Neural cell (in vitro differentiated cells): ENCODE measurements at regions not wholly inside any gene's neighbourhood (a gene's known extent, or its start where the extent isn't known, plus 50 kb on each side); places are given as distances from the start of the nearest gene placed in this dataset.
"Not testable (repeated sequence)": the region's sequence is repeated elsewhere in the genome, so short reads cannot be mapped to it uniquely, and the experiment has no call there.

Experiments
- H2AFZ ChIP-seq: fragments of 200-600, 300-800 bp; sonication (generic), shearing (Covaris generic); 2 replicates; pipeline ENCODE4 v1.6.0; 2014; ENCODE audit warnings: low read depth, mild to moderate bottlenecking, antibody characterized with exemption, low read length, moderate library complexity
- H3F3A ChIP-seq: fragments of 200-600 bp; shearing (Covaris generic); 2 replicates; pipeline ENCODE4 v1.6.1; 2016; ENCODE audit warnings: mild to moderate bottlenecking, moderate library complexity, mixed read lengths, antibody characterized with exemption, low read length; ENCODE audit not compliant: insufficient read depth, poor library complexity, severe bottlenecking
- H3K27ac ChIP-seq: fragments of 200-600, 300-800 bp; sonication (generic), shearing (Covaris generic); 2 replicates; pipeline ENCODE4 v1.5.1; 2014; ENCODE audit warnings: mild to moderate bottlenecking, low read length, moderate library complexity
- H3K27me3 ChIP-seq: fragments of 300-800, 200-600 bp; sonication (generic), shearing (Covaris generic); 2 replicates; pipeline ENCODE4 v1.6.0; 2014; ENCODE audit warnings: mild to moderate bottlenecking, low read depth, low read length, moderate library complexity; ENCODE audit not compliant: insufficient read depth
- H3K36me3 ChIP-seq: fragments of 300-800, 200-600 bp; sonication (generic), shearing (Covaris generic); 2 replicates; pipeline ENCODE4 v1.5.1; 2014; ENCODE audit warnings: mild to moderate bottlenecking, antibody characterized with exemption, low read length, moderate library complexity; ENCODE audit not compliant: insufficient read depth
- H3K4me2 ChIP-seq: fragments of 300-800, 200-600 bp; sonication (generic), shearing (Covaris generic); 2 replicates; pipeline ENCODE4 v1.6.0; 2014; ENCODE audit warnings: mild to moderate bottlenecking, low read length
- H3K4me3 ChIP-seq: fragments of 300-800, 200-600 bp; sonication (generic), shearing (Covaris generic); 2 replicates; pipeline ENCODE4 v1.5.1; 2014; ENCODE audit warnings: mild to moderate bottlenecking, low read length, moderate library complexity
- H3K79me2 ChIP-seq: fragments of 200-600 bp; shearing (Covaris generic); replicated peaks from 2 replicates; pipeline ENCODE4 v1.6.0; 2014; ENCODE audit warnings: mild to moderate bottlenecking, low read length, moderate library complexity; ENCODE audit not compliant: insufficient read depth
- H3K9ac ChIP-seq: fragments of 300-800, 200-600 bp; sonication (generic), shearing (Covaris generic); 2 replicates; pipeline ENCODE4 v1.6.1; 2016; ENCODE audit warnings: mild to moderate bottlenecking, low read length, mixed read lengths
- H3K9me2 ChIP-seq: fragments of 200-600 bp; shearing (Covaris generic); 2 replicates; pipeline ENCODE4 v1.6.1; 2016; ENCODE audit warnings: mild to moderate bottlenecking, low read length, mixed read lengths; ENCODE audit not compliant: insufficient read depth
- H3K9me3 ChIP-seq: fragments of 200-600, 300-800 bp; sonication (generic), shearing (Covaris generic); 2 replicates; pipeline ENCODE4 v1.6.1; 2016; ENCODE audit warnings: mild to moderate bottlenecking, mixed run types, low read length, moderate library complexity, mixed read lengths
- H4K20me1 ChIP-seq: fragments of 200-600 bp; shearing (Covaris generic); 2 replicates; pipeline ENCODE4 v1.6.1; 2016; ENCODE audit warnings: mild to moderate bottlenecking, mixed run types; ENCODE audit not compliant: insufficient read depth
- EP300 ChIP-seq: fragments of 450-650 bp; conservative IDR thresholded peaks from 2 replicates; pipeline ENCODE4 v1.6.1; 2014; ENCODE audit warnings: antibody characterized with exemption, mild to moderate bottlenecking, moderate library complexity; ENCODE audit not compliant: poor library complexity, severe bottlenecking
- EZH2 ChIP-seq: fragments of 200-600, 300-800 bp; shearing (Covaris generic), sonication (generic); IDR thresholded peaks from 2 replicates; pipeline ENCODE4 v1.6.1; 2014; ENCODE audit warnings: antibody characterized with exemption, low read length, borderline replicate concordance, mild to moderate bottlenecking; ENCODE audit not compliant: insufficient read depth, poor library complexity, severe bottlenecking
- MXI1 ChIP-seq: fragments of 450-650 bp; conservative IDR thresholded peaks from 2 replicates; pipeline ENCODE4 v1.6.1; 2014; ENCODE audit warnings: antibody characterized with exemption, mild to moderate bottlenecking; ENCODE audit not compliant: poor library complexity, severe bottlenecking
- POLR2AphosphoS5 ChIP-seq: IDR thresholded peaks from 2 replicates; pipeline ENCODE4 v1.6.1; 2012
- RAD21 ChIP-seq: fragments of 450-650 bp; conservative IDR thresholded peaks from 2 replicates; pipeline ENCODE4 v1.6.1; 2014; ENCODE audit warnings: antibody characterized with exemption, mild to moderate bottlenecking, moderate library complexity
- SMC3 ChIP-seq: fragments of 450-650 bp; conservative IDR thresholded peaks from 2 replicates; pipeline ENCODE4 v1.6.1; 2014; ENCODE audit warnings: antibody characterized with exemption, mild to moderate bottlenecking, moderate library complexity; ENCODE audit not compliant: poor library complexity
- TAF1 ChIP-seq: IDR thresholded peaks from 2 replicates; pipeline ENCODE4 v1.6.1; 2012; ENCODE audit warnings: low read depth
- TF ChIP-seq, protein P1 (sequence below): IDR thresholded peaks from 2 replicates; pipeline ENCODE4 v1.6.1; 2012; ENCODE audit warnings: borderline replicate concordance

- H3K9me3 ChIP-seq = no peaks in the 10 kb centered on the region
- H3K27me3 ChIP-seq = no peaks in the 10 kb centered on the region
- no peak overlapping the region for H3K4me2 ChIP-seq
- H3K9ac ChIP-seq = no peak overlapping the region
- H3K9me2 ChIP-seq = no peaks in the 10 kb centered on the region
- no peak overlapping the region for H2AFZ ChIP-seq
- H3K4me3 ChIP-seq = no peak overlapping the region
- no peaks in the 10 kb centered on the region for H3F3A ChIP-seq
- no peak for TF ChIP-seq RAD21
- TF ChIP-seq MXI1 = no peak
- TF ChIP-seq, protein P1, sequence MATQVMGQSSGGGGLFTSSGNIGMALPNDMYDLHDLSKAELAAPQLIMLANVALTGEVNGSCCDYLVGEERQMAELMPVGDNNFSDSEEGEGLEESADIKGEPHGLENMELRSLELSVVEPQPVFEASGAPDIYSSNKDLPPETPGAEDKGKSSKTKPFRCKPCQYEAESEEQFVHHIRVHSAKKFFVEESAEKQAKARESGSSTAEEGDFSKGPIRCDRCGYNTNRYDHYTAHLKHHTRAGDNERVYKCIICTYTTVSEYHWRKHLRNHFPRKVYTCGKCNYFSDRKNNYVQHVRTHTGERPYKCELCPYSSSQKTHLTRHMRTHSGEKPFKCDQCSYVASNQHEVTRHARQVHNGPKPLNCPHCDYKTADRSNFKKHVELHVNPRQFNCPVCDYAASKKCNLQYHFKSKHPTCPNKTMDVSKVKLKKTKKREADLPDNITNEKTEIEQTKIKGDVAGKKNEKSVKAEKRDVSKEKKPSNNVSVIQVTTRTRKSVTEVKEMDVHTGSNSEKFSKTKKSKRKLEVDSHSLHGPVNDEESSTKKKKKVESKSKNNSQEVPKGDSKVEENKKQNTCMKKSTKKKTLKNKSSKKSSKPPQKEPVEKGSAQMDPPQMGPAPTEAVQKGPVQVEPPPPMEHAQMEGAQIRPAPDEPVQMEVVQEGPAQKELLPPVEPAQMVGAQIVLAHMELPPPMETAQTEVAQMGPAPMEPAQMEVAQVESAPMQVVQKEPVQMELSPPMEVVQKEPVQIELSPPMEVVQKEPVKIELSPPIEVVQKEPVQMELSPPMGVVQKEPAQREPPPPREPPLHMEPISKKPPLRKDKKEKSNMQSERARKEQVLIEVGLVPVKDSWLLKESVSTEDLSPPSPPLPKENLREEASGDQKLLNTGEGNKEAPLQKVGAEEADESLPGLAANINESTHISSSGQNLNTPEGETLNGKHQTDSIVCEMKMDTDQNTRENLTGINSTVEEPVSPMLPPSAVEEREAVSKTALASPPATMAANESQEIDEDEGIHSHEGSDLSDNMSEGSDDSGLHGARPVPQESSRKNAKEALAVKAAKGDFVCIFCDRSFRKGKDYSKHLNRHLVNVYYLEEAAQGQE = no peak
- TF ChIP-seq TAF1 = no peak
- no peak for TF ChIP-seq EP300
- TF ChIP-seq SMC3 = no peak
- no peaks in the 10 kb centered on the region for H3K36me3 ChIP-seq
- no peak overlapping the region for H3K27ac ChIP-seq
- no peaks in the 10 kb centered on the region for H3K79me2 ChIP-seq
- no peaks in the 10 kb centered on the region for H4K20me1 ChIP-seq
These were observed 171.4 kb upstream of the NABP1 start for GRCh38 chr2:191506515-191506914.

- H3K9ac ChIP-seq, H3K27me3 ChIP-seq, H4K20me1 ChIP-seq, H3K4me3 ChIP-seq, H3K4me2 ChIP-seq, H3K36me3 ChIP-seq, H3K79me2 ChIP-seq, H3K9me3 ChIP-seq, H2AFZ ChIP-seq, H3F3A ChIP-seq, H3K9me2 ChIP-seq, H3K27ac ChIP-seq: not testable (repeated sequence)
These were observed 170.6 kb upstream of the NABP1 start for GRCh38 chr2:191507252-191507853.

DNA sequence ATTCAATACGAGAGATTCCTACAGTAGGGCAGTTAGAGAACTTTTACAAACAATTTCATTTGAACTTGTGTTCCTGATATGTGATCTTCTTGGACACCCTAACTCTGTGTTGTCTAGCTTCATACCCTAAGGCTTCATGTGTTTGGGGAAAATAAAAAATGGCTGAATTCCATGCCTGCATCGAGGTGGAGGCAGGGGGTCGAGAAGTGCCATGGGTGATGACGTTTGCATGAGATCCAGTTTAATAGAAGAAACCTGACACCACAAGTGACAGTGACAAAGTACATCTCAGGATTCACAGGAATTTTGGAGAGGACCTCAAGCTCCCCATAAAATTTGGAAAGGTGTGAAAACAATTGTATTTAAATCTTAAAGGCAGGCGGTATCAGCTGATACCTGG lies 169.2 kb upstream of the NABP1 start:
- Histone ChIP-seq H3K9ac (no peak overlapping the region), H3K9me2 (no peaks in the 10 kb centered on the region), H4K20me1 (no peaks in the 10 kb centered on the region), H3K36me3 (no peaks in the 10 kb centered on the region), H3K27ac (no peak overlapping the region), H2AFZ (no peak overlapping the region), H3K9me3 (no peaks in the 10 kb centered on the region), H3K79me2 (no peaks in the 10 kb centered on the region), H3K4me3 (no peak overlapping the region), H3F3A (no peaks in the 10 kb centered on the region), H3K27me3 (no peaks in the 10 kb centered on the region), H3K4me2 (no peak overlapping the region)
- TF ChIP-seq EZH2 (no peak), POLR2AphosphoS5 (no peak), SMC3 (no peak), TAF1 (no peak), EP300 (no peak)
- TF ChIP-seq, protein P1 = no peak
